ENCODE measurements at regions not wholly inside any gene's neighbourhood (a gene's known extent, or its start where the extent isn't known, plus 50 kb on each side); places are given as distances from the start of the nearest gene placed in this dataset.
"Not testable (repeated sequence)": the region's sequence is repeated elsewhere in the genome, so short reads cannot be mapped to it uniquely, and the experiment has no call there.

- Mint-ChIP-seq H3K9me3 (ENCODE audit: unreplicated experiment) (no peaks in the 10 kb centered on the region), H3K27me3 (ENCODE audit: insufficient read depth, unreplicated experiment) (no peaks in the 10 kb centered on the region), H3K36me3 (ENCODE audit: insufficient read depth, unreplicated experiment) (no peaks in the 10 kb centered on the region), H3K4me3 (ENCODE audit: unreplicated experiment) (no peak overlapping the region), H3K27ac (ENCODE audit: unreplicated experiment) (no peak overlapping the region), H3K4me1 (ENCODE audit: low read depth, unreplicated experiment) (no peaks in the 10 kb centered on the region)
- intact Hi-C loops (cut with micrococcal nuclease; ENCODE audit: unreplicated experiment): no loop called here
- Histone ChIP-seq H3K4me3 (ENCODE audit: low read depth, low read length) (no peak overlapping the region), H3K27me3 (replicated peaks; ENCODE audit: control insufficient read depth, insufficient read depth, low read length) (no peaks in the 10 kb centered on the region), H3K36me3 (ENCODE audit: control insufficient read depth, insufficient read depth, low read length) (no peaks in the 10 kb centered on the region), H3K9me3 (no peaks in the 10 kb centered on the region), H3K4me1 (no peaks in the 10 kb centered on the region)
- no TSS peak for BruUV-seq (replicated peaks)
- ChIA-PET CTCF (no interaction called here), POLR2A (no interaction called here)
- no peak for TF ChIP-seq CTCF (IDR thresholded peaks at IDR 0.05; ENCODE audit: insufficient read depth in 1 of 2, low read depth in 1 of 2, low read length in 1 of 2, severe bottlenecking in 1 of 2, unreplicated experiment in 1 of 2)
- DNase-seq: peak in 1 of 2 experiments; percentile 36
Observed at GRCh38 chr4:186392017-186392416, 126.0 kb downstream of the F11 start.

GRCh38 chr4:186384328-186384727 is 118.3 kb downstream of the F11 start:
- DNase-seq; H3K9me3 Mint-ChIP-seq (ENCODE audit: unreplicated experiment); H3K9me3 ChIP-seq; H3K27ac Mint-ChIP-seq (ENCODE audit: unreplicated experiment); H3K4me1 Mint-ChIP-seq (ENCODE audit: low read depth, unreplicated experiment); POLR2A ChIA-PET; H3K4me3 Mint-ChIP-seq (ENCODE audit: unreplicated experiment); H3K27me3 ChIP-seq (replicated peaks; ENCODE audit: control insufficient read depth, insufficient read depth, low read length); BruUV-seq (replicated peaks); H3K36me3 Mint-ChIP-seq (ENCODE audit: insufficient read depth, unreplicated experiment); H3K4me3 ChIP-seq (ENCODE audit: low read depth, low read length); CTCF ChIA-PET; H3K4me1 ChIP-seq; H3K36me3 ChIP-seq (ENCODE audit: control insufficient read depth, insufficient read depth, low read length); intact Hi-C loops (cut with micrococcal nuclease; ENCODE audit: unreplicated experiment): not testable (repeated sequence)
- H3K27me3 Mint-ChIP-seq (ENCODE audit: insufficient read depth, unreplicated experiment): peaks cover 10% of the 10 kb centered on the region

- ChIA-PET POLR2A (no interaction called here), CTCF (no interaction called here)
- TF ChIP-seq CTCF (IDR thresholded peaks at IDR 0.05; ENCODE audit: insufficient read depth in 1 of 2, low read depth in 1 of 2, low read length in 1 of 2, severe bottlenecking in 1 of 2, unreplicated experiment in 1 of 2): no peak
- Histone ChIP-seq H3K36me3 (ENCODE audit: control insufficient read depth, insufficient read depth, low read length) (no peaks in the 10 kb centered on the region), H3K4me3 (ENCODE audit: low read depth, low read length) (no peak overlapping the region), H3K4me1 (no peaks in the 10 kb centered on the region), H3K27me3 (replicated peaks; ENCODE audit: control insufficient read depth, insufficient read depth, low read length) (no peaks in the 10 kb centered on the region), H3K9me3 (peaks cover 9% of the 10 kb centered on the region)
- no TSS peak for BruUV-seq (replicated peaks)
- H3K27ac Mint-ChIP-seq (ENCODE audit: unreplicated experiment): no peak overlapping the region
- no peaks in the 10 kb centered on the region for H3K4me1 Mint-ChIP-seq (ENCODE audit: low read depth, unreplicated experiment)
- intact Hi-C loops (cut with micrococcal nuclease; ENCODE audit: unreplicated experiment): no loop called here
- no peak for DNase-seq
- no peak overlapping the region for H3K4me3 Mint-ChIP-seq (ENCODE audit: unreplicated experiment)
- no peaks in the 10 kb centered on the region for H3K27me3 Mint-ChIP-seq (ENCODE audit: insufficient read depth, unreplicated experiment)
- peaks cover 23% of the 10 kb centered on the region for H3K9me3 Mint-ChIP-seq (ENCODE audit: unreplicated experiment)
- peaks cover 4% of the 10 kb centered on the region for H3K36me3 Mint-ChIP-seq (ENCODE audit: insufficient read depth, unreplicated experiment)
Observed at GRCh38 chr4:186368281-186368680, 102.3 kb downstream of the F11 start.

GRCh38 chr4:186366326-186366725 is 100.3 kb downstream of the F11 start:
- H3K36me3 Mint-ChIP-seq (ENCODE audit: insufficient read depth, unreplicated experiment): peaks cover 4% of the 10 kb centered on the region
- intact Hi-C loops (cut with micrococcal nuclease; ENCODE audit: unreplicated experiment): no loop called here
- no TSS peak for BruUV-seq (replicated peaks)

GRCh38 chr4:186363038-186363437 is 97.0 kb downstream of the F11 start:
- H3K27me3 ChIP-seq (replicated peaks; ENCODE audit: control insufficient read depth, insufficient read depth, low read length); H3K36me3 ChIP-seq (ENCODE audit: control insufficient read depth, insufficient read depth, low read length); POLR2A ChIA-PET; H3K4me3 ChIP-seq (ENCODE audit: low read depth, low read length); BruUV-seq (replicated peaks); CTCF ChIA-PET; H3K36me3 Mint-ChIP-seq (ENCODE audit: insufficient read depth, unreplicated experiment); H3K4me1 Mint-ChIP-seq (ENCODE audit: low read depth, unreplicated experiment); intact Hi-C loops (cut with micrococcal nuclease; ENCODE audit: unreplicated experiment); H3K27me3 Mint-ChIP-seq (ENCODE audit: insufficient read depth, unreplicated experiment); H3K4me3 Mint-ChIP-seq (ENCODE audit: unreplicated experiment); H3K27ac Mint-ChIP-seq (ENCODE audit: unreplicated experiment); H3K9me3 ChIP-seq; H3K4me1 ChIP-seq: not testable (repeated sequence)
- H3K9me3 Mint-ChIP-seq (ENCODE audit: unreplicated experiment): peaks cover 26% of the 10 kb centered on the region
- peak; percentile 8 to 40 for DNase-seq

More at GRCh38 chr4:186366326-186366725, 100.3 kb downstream of the F11 start:
- Mint-ChIP-seq H3K27ac (ENCODE audit: unreplicated experiment) (no peak overlapping the region), H3K27me3 (ENCODE audit: insufficient read depth, unreplicated experiment) (no peaks in the 10 kb centered on the region), H3K9me3 (ENCODE audit: unreplicated experiment) (peaks cover 26% of the 10 kb centered on the region), H3K4me3 (ENCODE audit: unreplicated experiment) (no peak overlapping the region), H3K4me1 (ENCODE audit: low read depth, unreplicated experiment) (no peaks in the 10 kb centered on the region)
- no peaks in the 10 kb centered on the region for H3K27me3 ChIP-seq (replicated peaks; ENCODE audit: control insufficient read depth, insufficient read depth, low read length)
- H3K36me3 ChIP-seq (ENCODE audit: control insufficient read depth, insufficient read depth, low read length): no peaks in the 10 kb centered on the region
- H3K4me3 ChIP-seq (ENCODE audit: low read depth, low read length): no peak overlapping the region
- CTCF ChIA-PET: no interaction called here
- no peaks in the 10 kb centered on the region for H3K4me1 ChIP-seq
- POLR2A ChIA-PET: no interaction called here
- TF ChIP-seq CTCF (IDR thresholded peaks at IDR 0.05; ENCODE audit: insufficient read depth in 1 of 2, low read depth in 1 of 2, low read length in 1 of 2, severe bottlenecking in 1 of 2, unreplicated experiment in 1 of 2): no peak
- no peak for DNase-seq
- peaks cover 9% of the 10 kb centered on the region for H3K9me3 ChIP-seq

Data from Caco-2 (cell line).